ENCODE measurements at regions not wholly inside any gene's neighbourhood (a gene's known extent, or its start where the extent isn't known, plus 50 kb on each side); places are given as distances from the start of the nearest gene placed in this dataset.

- H3K27ac ChIP-seq, result no peak overlapping the region
- 36% methylated on average over 2 of the region's 2 CpGs for WGBS (ENCODE audit: insufficient coverage, low coverage, low lambda C conversion rate, missing lambda C conversion rate)
- no peak for ATAC-seq
- TF ChIP-seq POLR2A (IDR thresholded peaks at IDR 0.05) (no peak), CTCF (IDR thresholded peaks at IDR 0.05) (no peak)
- H3K9me3 ChIP-seq, result no peaks in the 10 kb centered on the region
- no peak overlapping the region for H3K4me3 ChIP-seq
- no peak for DNase-seq
- no peaks in the 10 kb centered on the region for H3K27me3 ChIP-seq
- H3K36me3 ChIP-seq, result no peaks in the 10 kb centered on the region
- H3K4me1 ChIP-seq, result no peaks in the 10 kb centered on the region
- intact Hi-C loops (cut with DNase I), result no loop called here
Observed at GRCh38 chr16:35203636-35204035, 1744.2 kb downstream of the TP53TG3F start.

- Histone ChIP-seq H3K4me1 (peaks cover 0 to 3% (median 0%) of the 10 kb centered on the region in 4 donors), H3K36me3 (no peaks in the 10 kb centered on the region), H3K27ac (no peak overlapping the region), H3K27me3 (no peaks in the 10 kb centered on the region), H3K9me3 (no peaks in the 10 kb centered on the region), H3K4me3 (no peak overlapping the region)
- TF ChIP-seq CTCF (IDR thresholded peaks at IDR 0.05) (no peak), POLR2A (IDR thresholded peaks at IDR 0.05) (no peak)
- 53% methylated on average over 28 of the region's 54 CpGs for WGBS (ENCODE audit: insufficient coverage, low coverage, low lambda C conversion rate, missing lambda C conversion rate)
- DNase-seq, result peak in 1 of 3 donors; percentile 36
- peak in 1 of 4 donors; percentile 53 for ATAC-seq
- intact Hi-C loops (cut with DNase I), result no loop called here
Observed at GRCh38 chr16:35207059-35207999, 1747.9 kb downstream of the TP53TG3F start.

- Histone ChIP-seq H3K27me3 (no peaks in the 10 kb centered on the region), H3K27ac (no peak overlapping the region), H3K36me3 (no peaks in the 10 kb centered on the region), H3K4me1 (peaks cover 0 to 3% (median 0%) of the 10 kb centered on the region in 4 donors), H3K4me3 (no peak overlapping the region), H3K9me3 (no peaks in the 10 kb centered on the region)
- intact Hi-C loops (cut with DNase I), result no loop called here
- 59% methylated on average over 15 of the region's 35 CpGs for WGBS (ENCODE audit: insufficient coverage, low coverage, low lambda C conversion rate, missing lambda C conversion rate)
- TF ChIP-seq POLR2A (IDR thresholded peaks at IDR 0.05) (no peak), CTCF (IDR thresholded peaks at IDR 0.05) (no peak)
- DNase-seq (peak in 1 of 3 donors; percentile 31), ATAC-seq (peak in 1 of 4 donors; percentile 31)
Observed at GRCh38 chr16:35208001-35208935, 1748.9 kb downstream of the TP53TG3F start.

- no peaks in the 10 kb centered on the region for H3K27me3 ChIP-seq
- ATAC-seq, result no peak
- peaks cover 0 to 3% (median 0%) of the 10 kb centered on the region in 4 donors for H3K4me1 ChIP-seq
- H3K27ac ChIP-seq, result no peak overlapping the region
- 52% methylated on average over 3 of the region's 3 CpGs for WGBS (ENCODE audit: insufficient coverage, low coverage, low lambda C conversion rate, missing lambda C conversion rate)
- no peak for TF ChIP-seq POLR2A (IDR thresholded peaks at IDR 0.05)
- H3K4me3 ChIP-seq, result no peak overlapping the region
- intact Hi-C loops (cut with DNase I), result loop anchor here in 1 of 2 donors (10.0 kb wide), 1 partner anchor 64 kb away; no protein-coding TSS in a partner anchor
- no peaks in the 10 kb centered on the region for H3K36me3 ChIP-seq
- H3K9me3 ChIP-seq, result no peaks in the 10 kb centered on the region
- DNase-seq, result no peak
Observed at GRCh38 chr16:35210681-35211433, 1751.4 kb downstream of the TP53TG3F start.

Measured in right lobe of liver (tissue), 6 donors.